ENCODE measurements at regions not wholly inside any gene's neighbourhood (a gene's known extent, or its start where the extent isn't known, plus 50 kb on each side); places are given as distances from the start of the nearest gene placed in this dataset.

DNA sequence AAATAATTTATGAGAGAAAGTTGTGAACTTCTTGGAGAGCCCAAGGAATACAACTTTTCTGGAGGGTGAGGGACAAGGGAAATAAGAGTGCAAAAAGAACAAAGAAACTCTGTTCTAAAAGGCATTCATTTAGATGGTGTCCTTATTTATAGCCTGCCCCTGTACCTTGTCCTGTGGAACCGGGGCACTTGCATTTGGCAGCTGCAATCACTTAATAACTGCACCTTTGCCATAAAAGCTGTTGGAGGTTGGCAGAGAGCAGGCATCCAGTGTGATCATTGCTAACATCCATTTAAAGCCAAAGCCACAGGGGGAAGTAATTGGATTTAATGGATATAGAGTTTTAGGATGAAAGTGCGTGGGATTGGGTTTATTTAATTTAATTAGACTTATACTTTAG is 50.8 kb upstream of the SGK1 start:
- Histone ChIP-seq H3K9me3 (no peaks in the 10 kb centered on the region), H3K36me3 (no peaks in the 10 kb centered on the region), H3K27ac (no peak overlapping the region), H3K27me3 (no peaks in the 10 kb centered on the region), H3K4me1 (peaks cover 0 to 20% (median 2%) of the 10 kb centered on the region in 12 donors), H3K4me3 (no peak overlapping the region)
- DNase-seq (no peak), ATAC-seq (no peak)
- intact Hi-C loops (cut with DNase I) = no loop called here
- 71 to 87% (median 82%) methylated on average over 2 of the region's 2 CpGs for WGBS, 4 donors
- TF ChIP-seq POLR2A (IDR thresholded peaks at IDR 0.05) = no peak
- TF ChIP-seq, protein P1, sequence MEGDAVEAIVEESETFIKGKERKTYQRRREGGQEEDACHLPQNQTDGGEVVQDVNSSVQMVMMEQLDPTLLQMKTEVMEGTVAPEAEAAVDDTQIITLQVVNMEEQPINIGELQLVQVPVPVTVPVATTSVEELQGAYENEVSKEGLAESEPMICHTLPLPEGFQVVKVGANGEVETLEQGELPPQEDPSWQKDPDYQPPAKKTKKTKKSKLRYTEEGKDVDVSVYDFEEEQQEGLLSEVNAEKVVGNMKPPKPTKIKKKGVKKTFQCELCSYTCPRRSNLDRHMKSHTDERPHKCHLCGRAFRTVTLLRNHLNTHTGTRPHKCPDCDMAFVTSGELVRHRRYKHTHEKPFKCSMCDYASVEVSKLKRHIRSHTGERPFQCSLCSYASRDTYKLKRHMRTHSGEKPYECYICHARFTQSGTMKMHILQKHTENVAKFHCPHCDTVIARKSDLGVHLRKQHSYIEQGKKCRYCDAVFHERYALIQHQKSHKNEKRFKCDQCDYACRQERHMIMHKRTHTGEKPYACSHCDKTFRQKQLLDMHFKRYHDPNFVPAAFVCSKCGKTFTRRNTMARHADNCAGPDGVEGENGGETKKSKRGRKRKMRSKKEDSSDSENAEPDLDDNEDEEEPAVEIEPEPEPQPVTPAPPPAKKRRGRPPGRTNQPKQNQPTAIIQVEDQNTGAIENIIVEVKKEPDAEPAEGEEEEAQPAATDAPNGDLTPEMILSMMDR (IDR thresholded peaks at IDR 0.05) = no peak

Data from heart left ventricle (tissue), 16 donors.